Upper lobe of left lung (tissue), 4 donors: ENCODE measurements at regions not wholly inside any gene's neighbourhood (a gene's known extent, or its start where the extent isn't known, plus 50 kb on each side); places are given as distances from the start of the nearest gene placed in this dataset.

Experiments used
- POLR2A ChIP-seq, 4 donors: fragments of 450-650 bp; IDR thresholded peaks; one replicate each; pipeline ENCODE4 v1.5.1; 2016 to 2017; ENCODE audit warnings: antibody characterized with exemption in 4 of 4, mild to moderate bottlenecking in 2 of 4
- POLR2AphosphoS5 ChIP-seq, 2 donors: sonication (generic); formaldehyde crosslinking; IDR thresholded peaks; one replicate each; pipeline ENCODE4 v1.5.1; 2017; ENCODE audit warnings: antibody characterized with exemption in 2 of 2
- TF ChIP-seq, protein P1 (sequence below), 6 experiments: fragments of 450-650 bp in 4 of 6; fragments of 200-600 bp in 2 of 6; sonication (generic) in 2 of 6; IDR thresholded peaks; one replicate each; pipeline ENCODE4 v1.5.1; 2016 to 2019; ENCODE audit warnings: antibody characterized with exemption in 6 of 6

DNA sequence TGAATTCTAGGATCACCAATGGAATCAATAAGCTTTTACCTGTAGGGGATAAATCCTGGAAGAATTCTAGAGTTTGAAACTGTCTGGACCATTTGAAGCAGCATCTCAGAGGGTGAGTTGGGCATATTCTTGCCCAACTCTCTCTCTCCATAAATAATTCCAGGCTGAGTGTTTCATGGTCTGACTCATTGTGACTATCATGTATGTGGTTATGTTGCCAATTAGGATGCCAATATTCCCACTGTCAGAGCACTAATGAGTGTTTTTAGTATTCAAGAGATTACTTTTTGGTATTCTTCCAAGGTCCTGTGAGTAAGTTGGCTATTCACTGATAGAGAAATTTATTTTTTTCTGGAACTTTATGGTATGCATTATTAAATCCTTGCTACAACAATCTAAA, 456.9 kb downstream of the TOX3 start:
- TF ChIP-seq, protein P1, sequence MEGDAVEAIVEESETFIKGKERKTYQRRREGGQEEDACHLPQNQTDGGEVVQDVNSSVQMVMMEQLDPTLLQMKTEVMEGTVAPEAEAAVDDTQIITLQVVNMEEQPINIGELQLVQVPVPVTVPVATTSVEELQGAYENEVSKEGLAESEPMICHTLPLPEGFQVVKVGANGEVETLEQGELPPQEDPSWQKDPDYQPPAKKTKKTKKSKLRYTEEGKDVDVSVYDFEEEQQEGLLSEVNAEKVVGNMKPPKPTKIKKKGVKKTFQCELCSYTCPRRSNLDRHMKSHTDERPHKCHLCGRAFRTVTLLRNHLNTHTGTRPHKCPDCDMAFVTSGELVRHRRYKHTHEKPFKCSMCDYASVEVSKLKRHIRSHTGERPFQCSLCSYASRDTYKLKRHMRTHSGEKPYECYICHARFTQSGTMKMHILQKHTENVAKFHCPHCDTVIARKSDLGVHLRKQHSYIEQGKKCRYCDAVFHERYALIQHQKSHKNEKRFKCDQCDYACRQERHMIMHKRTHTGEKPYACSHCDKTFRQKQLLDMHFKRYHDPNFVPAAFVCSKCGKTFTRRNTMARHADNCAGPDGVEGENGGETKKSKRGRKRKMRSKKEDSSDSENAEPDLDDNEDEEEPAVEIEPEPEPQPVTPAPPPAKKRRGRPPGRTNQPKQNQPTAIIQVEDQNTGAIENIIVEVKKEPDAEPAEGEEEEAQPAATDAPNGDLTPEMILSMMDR (IDR thresholded peaks at IDR 0.05), result no peak
- TF ChIP-seq POLR2AphosphoS5 (IDR thresholded peaks at IDR 0.05) (no peak), POLR2A (IDR thresholded peaks at IDR 0.05) (no peak)
